ENCODE measurements at regions not wholly inside any gene's neighbourhood (a gene's known extent, or its start where the extent isn't known, plus 50 kb on each side); places are given as distances from the start of the nearest gene placed in this dataset.
"Not testable (repeated sequence)": the region's sequence is repeated elsewhere in the genome, so short reads cannot be mapped to it uniquely, and the experiment has no call there.

GRCh38 chr5:70307064-70307463 lies 108.1 kb upstream of the GTF2H2C_2 start:
- H3K4me1 ChIP-seq, H3K27me3 ChIP-seq, H3K4me3 ChIP-seq, H3K27ac ChIP-seq, H3K9me3 ChIP-seq, H3K36me3 ChIP-seq: not testable (repeated sequence)
- peak; percentile 50 for DNase-seq (ENCODE audit: low spot score)

Measured in right atrium auricular region (tissue), 2 donors.